AG08395 (cell line): ENCODE measurements at regions not wholly inside any gene's neighbourhood (a gene's known extent, or its start where the extent isn't known, plus 50 kb on each side); places are given as distances from the start of the nearest gene placed in this dataset.
"Not testable (repeated sequence)": the region's sequence is repeated elsewhere in the genome, so short reads cannot be mapped to it uniquely, and the experiment has no call there.

Source experiments
- DNase-seq: peaks from one replicate; pipeline ENCODE4 v3.0.0; 2012; ENCODE audit warnings: mixed read lengths, low spot score

GRCh38 chr4:3365326-3365725 is 72.5 kb downstream of the RGS12 start:
- DNase-seq, result no peak

- no peak for DNase-seq
These were observed 73.3 kb downstream of the RGS12 start for GRCh38 chr4:3365871-3366842.

GRCh38 chr4:3366893-3367775 is 74.3 kb downstream of the RGS12 start:
- DNase-seq, result no peak

GRCh38 chr4:3367866-3368265 is 73.9 kb upstream of the HGFAC start:
- DNase-seq, result no peak

- DNase-seq, result no peak
These were observed 73.4 kb upstream of the HGFAC start for GRCh38 chr4:3368334-3368733.

GRCh38 chr4:3368841-3369760 is 72.7 kb upstream of the HGFAC start:
- DNase-seq, result peak; percentile 7

- DNase-seq, result peak; percentile 95
These were observed 71.7 kb upstream of the HGFAC start for GRCh38 chr4:3369781-3370674.

- no peak for DNase-seq
These were observed 70.5 kb upstream of the HGFAC start for GRCh38 chr4:3371033-3372001.

- DNase-seq, result no peak
These were observed 69.4 kb upstream of the HGFAC start for GRCh38 chr4:3372264-3372932.

- DNase-seq, result no peak
These were observed 68.8 kb upstream of the HGFAC start for GRCh38 chr4:3372933-3373465.

- DNase-seq, result no peak
These were observed 68.3 kb upstream of the HGFAC start for GRCh38 chr4:3373468-3373867.

GRCh38 chr4:3374011-3374645 is 67.6 kb upstream of the HGFAC start:
- DNase-seq, result no peak

GRCh38 chr4:3374667-3375066 is 67.1 kb upstream of the HGFAC start:
- DNase-seq, result no peak

- peak; percentile 91 for DNase-seq
These were observed 66.1 kb upstream of the HGFAC start for GRCh38 chr4:3375688-3376087.

- DNase-seq, result no peak
These were observed 65.5 kb upstream of the HGFAC start for GRCh38 chr4:3376266-3376665.

- DNase-seq, result no peak
These were observed 64.2 kb upstream of the HGFAC start for GRCh38 chr4:3377557-3377956.

GRCh38 chr4:3380336-3380735 is 61.4 kb upstream of the HGFAC start:
- not testable (repeated sequence) for DNase-seq

GRCh38 chr4:3381208-3381607 is 60.6 kb upstream of the HGFAC start:
- DNase-seq, result not testable (repeated sequence)
